Parathyroid adenoma (tissue), 2 donors: ENCODE measurements at regions not wholly inside any gene's neighbourhood (a gene's known extent, or its start where the extent isn't known, plus 50 kb on each side); places are given as distances from the start of the nearest gene placed in this dataset.

Source experiments
- H2AFZ ChIP-seq: fragments of 300-600 bp; sonication (generic); one replicate; pipeline ENCODE4 v1.7.0; 2017; ENCODE audit warnings: antibody characterized with exemption, mild to moderate bottlenecking
- H3K27ac ChIP-seq: fragments of 300-600 bp; sonication (generic); one replicate; pipeline ENCODE4 v1.7.0; 2017
- H3K27me3 ChIP-seq: fragments of 300-600 bp; sonication (generic); one replicate; pipeline ENCODE4 v1.7.0; 2017; ENCODE audit warnings: low read length; ENCODE audit not compliant: control insufficient read depth, insufficient read depth
- H3K36me3 ChIP-seq: fragments of 300-600 bp; sonication (generic); one replicate; pipeline ENCODE4 v1.7.0; 2017; ENCODE audit warnings: low read length; ENCODE audit not compliant: control insufficient read depth, insufficient read depth
- H3K4me1 ChIP-seq: fragments of 300-600 bp; sonication (generic); one replicate; pipeline ENCODE4 v1.7.0; 2017; ENCODE audit warnings: control low read depth
- H3K4me2 ChIP-seq: fragments of 300-600 bp; sonication (generic); one replicate; pipeline ENCODE4 v1.7.0; 2017; ENCODE audit warnings: low read length
- H3K4me3 ChIP-seq: fragments of 300-600 bp; sonication (generic); one replicate; pipeline ENCODE4 v1.7.0; 2017; ENCODE audit warnings: low read depth, low read length
- H3K79me2 ChIP-seq: fragments of 300-600 bp; sonication (generic); one replicate; pipeline ENCODE4 v1.7.0; 2017; ENCODE audit warnings: control low read depth
- H3K9ac ChIP-seq: fragments of 300-600 bp; sonication (generic); one replicate; pipeline ENCODE4 v1.7.0; 2017; ENCODE audit warnings: mild to moderate bottlenecking
- H3K9me3 ChIP-seq: fragments of 300-600 bp; sonication (generic); one replicate; pipeline ENCODE4 v1.7.0; 2017; ENCODE audit warnings: low read length; ENCODE audit not compliant: control insufficient read depth
- TF ChIP-seq, protein P1 (sequence below): fragments of 300-600 bp; sonication (generic); IDR thresholded peaks from one replicate; pipeline ENCODE4 v1.7.0; 2017; ENCODE audit warnings: antibody characterized with exemption, mild to moderate bottlenecking
- donor health status: primary hyperparathyroidism.

DNA sequence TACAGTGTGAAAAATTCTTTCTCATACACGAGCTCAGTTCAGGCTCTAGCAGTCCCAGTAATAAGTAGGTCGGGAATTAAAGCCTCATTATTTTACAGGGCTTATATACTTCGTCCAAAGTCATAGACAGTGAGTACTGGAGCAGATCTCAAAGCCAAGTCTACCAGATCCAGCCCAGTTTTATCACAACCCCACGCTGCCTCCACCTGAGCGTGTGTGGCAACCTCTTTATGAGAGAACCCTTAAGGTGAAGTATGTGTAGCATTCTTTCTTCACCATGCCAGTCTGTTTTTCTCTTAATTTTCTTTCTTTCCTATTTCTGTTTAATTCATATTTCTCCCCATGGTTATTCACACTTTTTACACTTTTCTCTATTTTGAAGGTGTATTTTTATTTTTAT is 574.6 kb upstream of the ARPP21 start:
- H3K4me1 ChIP-seq = no peaks in the 10 kb centered on the region
- no peaks in the 10 kb centered on the region for H3K9me3 ChIP-seq
- no peak overlapping the region for H3K4me3 ChIP-seq
- TF ChIP-seq, protein P1, sequence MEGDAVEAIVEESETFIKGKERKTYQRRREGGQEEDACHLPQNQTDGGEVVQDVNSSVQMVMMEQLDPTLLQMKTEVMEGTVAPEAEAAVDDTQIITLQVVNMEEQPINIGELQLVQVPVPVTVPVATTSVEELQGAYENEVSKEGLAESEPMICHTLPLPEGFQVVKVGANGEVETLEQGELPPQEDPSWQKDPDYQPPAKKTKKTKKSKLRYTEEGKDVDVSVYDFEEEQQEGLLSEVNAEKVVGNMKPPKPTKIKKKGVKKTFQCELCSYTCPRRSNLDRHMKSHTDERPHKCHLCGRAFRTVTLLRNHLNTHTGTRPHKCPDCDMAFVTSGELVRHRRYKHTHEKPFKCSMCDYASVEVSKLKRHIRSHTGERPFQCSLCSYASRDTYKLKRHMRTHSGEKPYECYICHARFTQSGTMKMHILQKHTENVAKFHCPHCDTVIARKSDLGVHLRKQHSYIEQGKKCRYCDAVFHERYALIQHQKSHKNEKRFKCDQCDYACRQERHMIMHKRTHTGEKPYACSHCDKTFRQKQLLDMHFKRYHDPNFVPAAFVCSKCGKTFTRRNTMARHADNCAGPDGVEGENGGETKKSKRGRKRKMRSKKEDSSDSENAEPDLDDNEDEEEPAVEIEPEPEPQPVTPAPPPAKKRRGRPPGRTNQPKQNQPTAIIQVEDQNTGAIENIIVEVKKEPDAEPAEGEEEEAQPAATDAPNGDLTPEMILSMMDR = no peak
- H3K27me3 ChIP-seq = no peaks in the 10 kb centered on the region
- H3K27ac ChIP-seq = no peak overlapping the region
- H3K79me2 ChIP-seq = no peaks in the 10 kb centered on the region
- H2AFZ ChIP-seq = no peak overlapping the region
- no peaks in the 10 kb centered on the region for H3K36me3 ChIP-seq
- no peak overlapping the region for H3K9ac ChIP-seq
- H3K4me2 ChIP-seq = no peak overlapping the region

DNA sequence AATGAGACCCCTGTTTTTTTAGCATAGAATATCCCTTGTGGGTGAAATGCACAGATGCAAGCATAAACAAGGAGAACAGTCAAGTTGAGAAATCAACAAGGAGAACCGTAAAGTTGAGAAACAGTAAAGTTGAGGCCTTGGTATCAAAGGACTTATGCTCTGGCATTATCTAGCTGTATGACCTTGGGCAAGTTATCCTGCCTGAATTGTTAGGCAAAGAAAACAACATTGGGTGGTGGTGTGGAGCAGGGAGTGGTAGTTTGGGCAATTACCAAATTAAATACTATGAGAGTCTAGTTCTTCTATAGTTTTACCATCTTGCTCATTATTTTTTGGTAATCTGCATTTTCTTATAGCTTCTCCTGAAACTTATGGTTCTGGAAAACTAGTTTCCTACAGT is 573.4 kb upstream of the ARPP21 start:
- H2AFZ ChIP-seq = no peak overlapping the region
- no peak overlapping the region for H3K4me3 ChIP-seq
- no peaks in the 10 kb centered on the region for H3K27me3 ChIP-seq

DNA sequence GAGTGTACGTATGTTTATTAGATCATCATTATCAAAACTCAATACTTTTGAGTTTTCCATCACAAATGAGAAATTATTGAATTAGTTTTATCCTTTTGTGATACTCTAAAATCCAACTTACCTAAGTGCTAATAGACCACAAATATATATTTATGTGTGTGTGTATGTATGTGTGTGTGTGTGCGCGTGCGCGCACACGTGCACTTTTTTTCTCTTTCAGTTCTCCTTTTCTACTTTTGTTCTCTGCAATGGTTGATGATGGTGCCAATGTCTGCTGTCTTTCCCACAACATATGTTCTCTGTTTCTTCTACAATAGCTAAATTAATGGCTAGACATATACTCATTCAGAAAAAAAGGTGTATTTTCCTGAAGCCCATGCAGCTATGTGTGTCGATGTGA is 571.6 kb upstream of the ARPP21 start:
- Histone ChIP-seq H3K9ac (no peak overlapping the region), H3K4me1 (no peaks in the 10 kb centered on the region), H3K4me2 (no peak overlapping the region), H3K4me3 (no peak overlapping the region), H3K36me3 (no peaks in the 10 kb centered on the region), H3K27ac (no peak overlapping the region), H3K9me3 (no peaks in the 10 kb centered on the region), H3K79me2 (no peaks in the 10 kb centered on the region), H3K27me3 (no peaks in the 10 kb centered on the region), H2AFZ (no peak overlapping the region)
- TF ChIP-seq, protein P1 = no peak

More for the DNA sequence above, 573.4 kb upstream of the ARPP21 start:
- Histone ChIP-seq H3K27ac (no peak overlapping the region), H3K9ac (no peak overlapping the region), H3K9me3 (no peaks in the 10 kb centered on the region), H3K36me3 (no peaks in the 10 kb centered on the region), H3K4me1 (no peaks in the 10 kb centered on the region), H3K4me2 (no peak overlapping the region), H3K79me2 (no peaks in the 10 kb centered on the region)
- TF ChIP-seq, protein P1 = no peak

DNA sequence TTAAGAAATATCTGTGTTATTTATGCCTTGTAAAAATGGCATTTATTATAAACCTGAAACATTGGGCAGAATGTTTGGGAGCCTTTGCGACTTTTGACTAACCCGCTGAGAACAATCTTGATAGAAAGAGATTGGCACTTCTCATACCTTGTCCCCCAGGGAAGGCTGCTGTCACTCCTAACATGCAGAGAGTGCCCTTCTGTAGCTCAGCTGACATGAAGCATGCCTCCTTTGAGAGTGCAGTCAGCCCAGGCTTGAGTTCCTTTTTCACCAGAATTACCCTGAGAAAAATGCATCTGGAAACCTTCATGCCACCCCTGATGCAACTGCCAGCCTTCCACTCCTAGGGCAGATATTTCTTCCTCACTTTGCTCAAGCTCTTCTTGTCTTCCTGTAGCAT is 569.2 kb upstream of the ARPP21 start:
- Histone ChIP-seq H3K79me2 (no peaks in the 10 kb centered on the region), H3K9ac (no peak overlapping the region), H3K4me3 (no peak overlapping the region), H2AFZ (no peak overlapping the region), H3K27me3 (no peaks in the 10 kb centered on the region), H3K4me2 (no peak overlapping the region), H3K4me1 (no peaks in the 10 kb centered on the region), H3K27ac (no peak overlapping the region), H3K9me3 (no peaks in the 10 kb centered on the region), H3K36me3 (no peaks in the 10 kb centered on the region)
- TF ChIP-seq, protein P1 = no peak

DNA sequence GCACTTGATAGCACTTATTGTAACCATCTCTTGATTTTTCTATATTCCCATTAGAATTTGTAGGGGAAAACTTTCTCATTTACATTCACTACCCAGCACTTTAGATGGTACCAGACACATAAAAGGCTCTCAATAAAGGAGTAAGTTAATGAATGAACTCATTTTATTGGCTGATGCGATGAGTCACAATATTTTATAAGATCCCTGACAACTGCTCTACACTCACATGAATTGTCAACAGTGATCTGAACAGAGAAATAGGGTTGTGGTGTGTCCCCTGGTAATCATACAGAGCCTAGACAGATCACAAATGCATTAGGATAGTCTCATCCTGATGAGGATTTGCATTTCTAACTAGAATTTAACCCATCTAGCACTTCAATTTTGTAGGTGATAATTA is 567.6 kb upstream of the ARPP21 start:
- no peak overlapping the region for H3K9ac ChIP-seq

More for the DNA sequence above, 567.6 kb upstream of the ARPP21 start:
- Histone ChIP-seq H3K27me3 (no peaks in the 10 kb centered on the region), H3K36me3 (no peaks in the 10 kb centered on the region), H3K9me3 (no peaks in the 10 kb centered on the region), H3K4me2 (no peak overlapping the region), H3K4me3 (no peak overlapping the region), H3K4me1 (no peaks in the 10 kb centered on the region), H3K79me2 (no peaks in the 10 kb centered on the region), H2AFZ (no peak overlapping the region), H3K27ac (no peak overlapping the region)
- TF ChIP-seq, protein P1 = no peak
